C4-2B (cell line): ENCODE measurements at regions not wholly inside any gene's neighbourhood (a gene's known extent, or its start where the extent isn't known, plus 50 kb on each side); places are given as distances from the start of the nearest gene placed in this dataset.

Source experiments
- H3K27ac ChIP-seq: fragments of 450-650 bp; 2 replicates; pipeline ENCODE4 v1.5.1; 2017
- CTCF ChIP-seq: fragments of 450-650 bp; conservative IDR thresholded peaks from 2 replicates; pipeline ENCODE4 v1.5.1; 2017; ENCODE audit warnings: mild to moderate bottlenecking
- ZFX ChIP-seq: fragments of 450-650 bp; IDR thresholded peaks from 2 replicates; pipeline ENCODE4 v1.6.1; 2017

GRCh38 chr19:31185261-31185660 is 164.0 kb downstream of the TSHZ3 start:
- TF ChIP-seq ZFX (no peak), CTCF (no peak; the same call in 1 of the 2 replicates)
- H3K27ac ChIP-seq, result no peak overlapping the region

- no peak overlapping the region for H3K27ac ChIP-seq
- TF ChIP-seq ZFX, result no peak
- TF ChIP-seq CTCF, result no peak
Measured at GRCh38 chr19:31181535-31181934, 167.7 kb downstream of the TSHZ3 start.

- H3K27ac ChIP-seq, result no peak overlapping the region
- no peak for TF ChIP-seq CTCF
- TF ChIP-seq ZFX, result no peak
Measured at GRCh38 chr19:31180907-31181306, 168.3 kb downstream of the TSHZ3 start.

- H3K27ac ChIP-seq, result no peak overlapping the region
- no peak for TF ChIP-seq CTCF
- no peak for TF ChIP-seq ZFX
Measured at GRCh38 chr19:31179471-31179852, 169.8 kb downstream of the TSHZ3 start.

GRCh38 chr19:31178833-31179470 is 170.3 kb downstream of the TSHZ3 start:
- TF ChIP-seq CTCF (no peak), ZFX (no peak)
- H3K27ac ChIP-seq, result no peak overlapping the region

- no peak overlapping the region for H3K27ac ChIP-seq
- TF ChIP-seq ZFX (no peak), CTCF (no peak)
Measured at GRCh38 chr19:31177246-31177645, 172.0 kb downstream of the TSHZ3 start.

GRCh38 chr19:31175564-31176348 is 173.5 kb downstream of the TSHZ3 start:
- H3K27ac ChIP-seq, result no peak overlapping the region
- TF ChIP-seq ZFX (no peak), CTCF (no peak)
